ENCODE measurements at regions not wholly inside any gene's neighbourhood (a gene's known extent, or its start where the extent isn't known, plus 50 kb on each side); places are given as distances from the start of the nearest gene placed in this dataset.

GRCh38 chr6:125693480-125693879, 56.0 kb upstream of the HEY2 start:
- no peak for DNase-seq
- TF ChIP-seq USF2 (IDR thresholded peaks at IDR 0.05; ENCODE audit: borderline replicate concordance, low read depth, low read length) (no peak), TEAD4 (IDR thresholded peaks at IDR 0.05; ENCODE audit: borderline replicate concordance, insufficient read depth) (no peak), FOSL2 (IDR thresholded peaks at IDR 0.05; ENCODE audit: borderline replicate concordance, low read depth) (no peak), ELF1 (IDR thresholded peaks at IDR 0.05) (no peak), SIN3A (IDR thresholded peaks at IDR 0.05; ENCODE audit: borderline replicate concordance, low read depth, low read length) (no peak), EZH2phosphoT487 (IDR thresholded peaks at IDR 0.05; ENCODE audit: borderline replicate concordance, low read depth) (no peak), POLR2AphosphoS5 (IDR thresholded peaks at IDR 0.05; ENCODE audit: low read depth, low read length) (no peak), MXI1 (IDR thresholded peaks at IDR 0.05; ENCODE audit: low read depth, low read length) (no peak), NRF1 (IDR thresholded peaks at IDR 0.05; ENCODE audit: low read depth, low read length) (no peak)
- H3K4me1 ChIP-seq (ENCODE audit: control insufficient read depth in 1 of 2, insufficient read depth in 2 of 2, low read depth in 1 of 2, low read length in 1 of 2): no peaks in the 10 kb centered on the region
- no peak overlapping the region for H3K4me2 ChIP-seq
- no peaks in the 10 kb centered on the region; the same call in 1 of the 2 replicates for H3K9me3 ChIP-seq
- no peaks in the 10 kb centered on the region for H3K79me2 ChIP-seq (ENCODE audit: insufficient read depth)
- H3K27ac ChIP-seq (ENCODE audit: low read depth in 2 of 2, low read length in 1 of 2): no peak overlapping the region
- H4K20me1 ChIP-seq (ENCODE audit: insufficient read depth): no peaks in the 10 kb centered on the region
- no peaks in the 10 kb centered on the region for H3K27me3 ChIP-seq (ENCODE audit: insufficient read depth)
- H3K4me3 ChIP-seq (ENCODE audit: low read depth in 2 of 2, low read length in 1 of 2): no peak overlapping the region
- no peak overlapping the region for H2AFZ ChIP-seq (ENCODE audit: low read depth)
- ChIA-PET CTCF (no interaction called here), POLR2A (no interaction called here)
- H3K9me2 ChIP-seq: no peaks in the 10 kb centered on the region
- H3K36me3 ChIP-seq (replicated peaks in 1 of 2; ENCODE audit: control insufficient read depth in 1 of 2, insufficient read depth in 2 of 2, low read length in 1 of 2): no peaks in the 10 kb centered on the region
- no peaks in the 10 kb centered on the region for H3F3A ChIP-seq (replicated peaks; ENCODE audit: insufficient read depth)
- H3K9ac ChIP-seq: no peak overlapping the region
- 11% methylated on average over 1 of the region's 1 CpG for WGBS (ENCODE audit: low lambda C conversion rate)

- TF ChIP-seq FOSL2 (IDR thresholded peaks at IDR 0.05; ENCODE audit: borderline replicate concordance, low read depth) (no peak), TEAD4 (IDR thresholded peaks at IDR 0.05; ENCODE audit: borderline replicate concordance, insufficient read depth) (no peak), NFIC (IDR thresholded peaks at IDR 0.05; ENCODE audit: borderline replicate concordance) (no peak), EZH2phosphoT487 (IDR thresholded peaks at IDR 0.05; ENCODE audit: borderline replicate concordance, low read depth) (no peak), IRF3 (IDR thresholded peaks at IDR 0.05; ENCODE audit: low read depth, low read length) (no peak), FOXM1 (IDR thresholded peaks at IDR 0.05; ENCODE audit: low read depth) (no peak), SMC3 (IDR thresholded peaks at IDR 0.05; ENCODE audit: low read depth, low read length) (no peak), REST (IDR thresholded peaks at IDR 0.05; ENCODE audit: low read depth, low read length) (no peak), GABPA (IDR thresholded peaks at IDR 0.05; ENCODE audit: low read depth) (no peak), MEF2A (IDR thresholded peaks at IDR 0.05; ENCODE audit: borderline replicate concordance, low read depth) (no peak), EP300 (IDR thresholded peaks at IDR 0.05; ENCODE audit: borderline replicate concordance in 1 of 2, low read depth in 1 of 2, low read length in 1 of 2) (no peak)
- POLR2A ChIA-PET: no interaction called here
- no peaks in the 10 kb centered on the region for H3K79me2 ChIP-seq (ENCODE audit: insufficient read depth)
- 9% methylated on average over 4 of the region's 4 CpGs for WGBS (ENCODE audit: low lambda C conversion rate)
- H3K9ac ChIP-seq: no peak overlapping the region
- no peak for DNase-seq
- no peaks in the 10 kb centered on the region for H3F3A ChIP-seq (replicated peaks; ENCODE audit: insufficient read depth)
- H3K4me3 ChIP-seq (ENCODE audit: low read depth in 2 of 2, low read length in 1 of 2): no peak overlapping the region
- peaks cover 10% of the 10 kb centered on the region; the same call in 1 of the 2 replicates for H3K27me3 ChIP-seq (ENCODE audit: insufficient read depth)
- H2AFZ ChIP-seq (ENCODE audit: low read depth): no peak overlapping the region
- no peaks in the 10 kb centered on the region; the same call in 1 of the 2 replicates for H3K9me3 ChIP-seq
- H3K36me3 ChIP-seq (replicated peaks in 1 of 2; ENCODE audit: control insufficient read depth in 1 of 2, insufficient read depth in 2 of 2, low read length in 1 of 2): no peaks in the 10 kb centered on the region
- H3K9me2 ChIP-seq: no peaks in the 10 kb centered on the region
- H3K27ac ChIP-seq (ENCODE audit: low read depth in 2 of 2, low read length in 1 of 2): no peak overlapping the region
- CTCF ChIA-PET: no interaction called here
- H3K4me1 ChIP-seq (ENCODE audit: control insufficient read depth in 1 of 2, insufficient read depth in 2 of 2, low read depth in 1 of 2, low read length in 1 of 2): no peaks in the 10 kb centered on the region
- no peaks in the 10 kb centered on the region for H4K20me1 ChIP-seq (ENCODE audit: insufficient read depth)
- no peak overlapping the region for H3K4me2 ChIP-seq
Measured at GRCh38 chr6:125699591-125699990, 49.8 kb upstream of the HEY2 start.
